SK-N-SH (cell line): ENCODE measurements at regions not wholly inside any gene's neighbourhood (a gene's known extent, or its start where the extent isn't known, plus 50 kb on each side); places are given as distances from the start of the nearest gene placed in this dataset.

Source experiments
- EP300 ChIP-seq, 2 experiments: IDR thresholded peaks; 2 replicates each; pipeline versions ENCODE4 v1.4.0 to v1.6.1; 2012; ENCODE audit warnings: borderline replicate concordance in 1 of 2, low read depth in 1 of 2, low read length in 1 of 2
- FOXJ3 ChIP-seq: sonication (generic); formaldehyde crosslinking; IDR thresholded peaks from 2 replicates; pipeline ENCODE4 v1.5.1; 2020; ENCODE audit warnings: mild to moderate bottlenecking, missing genetic modification reagents
- NRF1 ChIP-seq: IDR thresholded peaks from 2 replicates; pipeline ENCODE4 v1.6.1; 2012; ENCODE audit warnings: low read depth, mild to moderate bottlenecking, low read length
- POLR2AphosphoS5 ChIP-seq: IDR thresholded peaks from 2 replicates; pipeline ENCODE4 v1.6.1; 2012; ENCODE audit warnings: low read depth, low read length
- RFX5 ChIP-seq: IDR thresholded peaks from 2 replicates; pipeline ENCODE4 v1.6.1; 2012; ENCODE audit warnings: mild to moderate bottlenecking, improper control_type of control experiment, low read length
- RXRA ChIP-seq: IDR thresholded peaks from 2 replicates; pipeline ENCODE4 v1.4.0; 2012; ENCODE audit warnings: low read depth, mild to moderate bottlenecking, borderline replicate concordance
- SIN3A ChIP-seq: IDR thresholded peaks from 2 replicates; pipeline ENCODE4 v1.6.1; 2012; ENCODE audit warnings: low read depth, mild to moderate bottlenecking, low read length, moderate library complexity, borderline replicate concordance
- TAF1 ChIP-seq: IDR thresholded peaks from 2 replicates; pipeline ENCODE4 v1.6.1; 2012; ENCODE audit warnings: low read depth, mild to moderate bottlenecking, low read length, moderate library complexity, borderline replicate concordance
- TF ChIP-seq, protein P1 (sequence below): IDR thresholded peaks from 2 replicates; pipeline ENCODE4 v1.4.0; 2012; ENCODE audit warnings: low read depth
- TF ChIP-seq, protein P2 (sequence below): fragments of 200-600 bp; sonication (generic); IDR thresholded peaks from 2 replicates; pipeline ENCODE4 v1.6.1; 2017; ENCODE audit warnings: antibody characterized with exemption, mild to moderate bottlenecking, moderate library complexity
- TF ChIP-seq, protein P3 (sequence below): IDR thresholded peaks from 2 replicates; pipeline ENCODE4 v1.6.1; 2012; ENCODE audit warnings: mild to moderate bottlenecking, low read depth, low read length, moderate library complexity

DNA sequence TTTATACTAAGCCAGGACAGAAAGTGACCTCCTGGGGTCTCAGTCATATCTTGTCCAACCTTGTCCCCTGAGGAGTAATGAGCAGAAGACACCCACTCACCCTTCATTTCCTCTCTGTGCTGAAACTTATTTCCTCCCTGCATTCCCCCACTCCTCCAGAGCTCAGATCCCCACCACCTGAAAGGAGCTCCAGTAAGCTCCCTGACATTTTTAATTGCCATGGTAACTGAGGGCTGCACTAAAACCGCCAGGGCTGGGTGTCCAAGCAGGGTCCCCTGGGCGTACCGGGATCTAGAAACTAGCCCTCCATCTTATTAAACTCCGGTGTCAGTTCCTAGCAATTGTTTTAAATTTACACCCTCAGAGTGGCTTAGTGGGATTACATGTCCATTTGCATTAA, 393.3 kb upstream of the HNRNPA3 start:
- TF ChIP-seq RXRA (no peak), TAF1 (no peak), POLR2AphosphoS5 (no peak), SIN3A (no peak), NRF1 (no peak), EP300 (IDR thresholded peaks at IDR 0.05; ENCODE audit: borderline replicate concordance in 1 of 2, low read depth in 1 of 2, low read length in 1 of 2) (no peak), FOXJ3 (CRISPR knock-in tag) (no peak), RFX5 (no peak)
- TF ChIP-seq, protein P1, sequence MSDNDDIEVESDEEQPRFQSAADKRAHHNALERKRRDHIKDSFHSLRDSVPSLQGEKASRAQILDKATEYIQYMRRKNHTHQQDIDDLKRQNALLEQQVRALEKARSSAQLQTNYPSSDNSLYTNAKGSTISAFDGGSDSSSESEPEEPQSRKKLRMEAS = no peak
- TF ChIP-seq, protein P2, sequence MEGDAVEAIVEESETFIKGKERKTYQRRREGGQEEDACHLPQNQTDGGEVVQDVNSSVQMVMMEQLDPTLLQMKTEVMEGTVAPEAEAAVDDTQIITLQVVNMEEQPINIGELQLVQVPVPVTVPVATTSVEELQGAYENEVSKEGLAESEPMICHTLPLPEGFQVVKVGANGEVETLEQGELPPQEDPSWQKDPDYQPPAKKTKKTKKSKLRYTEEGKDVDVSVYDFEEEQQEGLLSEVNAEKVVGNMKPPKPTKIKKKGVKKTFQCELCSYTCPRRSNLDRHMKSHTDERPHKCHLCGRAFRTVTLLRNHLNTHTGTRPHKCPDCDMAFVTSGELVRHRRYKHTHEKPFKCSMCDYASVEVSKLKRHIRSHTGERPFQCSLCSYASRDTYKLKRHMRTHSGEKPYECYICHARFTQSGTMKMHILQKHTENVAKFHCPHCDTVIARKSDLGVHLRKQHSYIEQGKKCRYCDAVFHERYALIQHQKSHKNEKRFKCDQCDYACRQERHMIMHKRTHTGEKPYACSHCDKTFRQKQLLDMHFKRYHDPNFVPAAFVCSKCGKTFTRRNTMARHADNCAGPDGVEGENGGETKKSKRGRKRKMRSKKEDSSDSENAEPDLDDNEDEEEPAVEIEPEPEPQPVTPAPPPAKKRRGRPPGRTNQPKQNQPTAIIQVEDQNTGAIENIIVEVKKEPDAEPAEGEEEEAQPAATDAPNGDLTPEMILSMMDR = no peak
- TF ChIP-seq, protein P3, sequence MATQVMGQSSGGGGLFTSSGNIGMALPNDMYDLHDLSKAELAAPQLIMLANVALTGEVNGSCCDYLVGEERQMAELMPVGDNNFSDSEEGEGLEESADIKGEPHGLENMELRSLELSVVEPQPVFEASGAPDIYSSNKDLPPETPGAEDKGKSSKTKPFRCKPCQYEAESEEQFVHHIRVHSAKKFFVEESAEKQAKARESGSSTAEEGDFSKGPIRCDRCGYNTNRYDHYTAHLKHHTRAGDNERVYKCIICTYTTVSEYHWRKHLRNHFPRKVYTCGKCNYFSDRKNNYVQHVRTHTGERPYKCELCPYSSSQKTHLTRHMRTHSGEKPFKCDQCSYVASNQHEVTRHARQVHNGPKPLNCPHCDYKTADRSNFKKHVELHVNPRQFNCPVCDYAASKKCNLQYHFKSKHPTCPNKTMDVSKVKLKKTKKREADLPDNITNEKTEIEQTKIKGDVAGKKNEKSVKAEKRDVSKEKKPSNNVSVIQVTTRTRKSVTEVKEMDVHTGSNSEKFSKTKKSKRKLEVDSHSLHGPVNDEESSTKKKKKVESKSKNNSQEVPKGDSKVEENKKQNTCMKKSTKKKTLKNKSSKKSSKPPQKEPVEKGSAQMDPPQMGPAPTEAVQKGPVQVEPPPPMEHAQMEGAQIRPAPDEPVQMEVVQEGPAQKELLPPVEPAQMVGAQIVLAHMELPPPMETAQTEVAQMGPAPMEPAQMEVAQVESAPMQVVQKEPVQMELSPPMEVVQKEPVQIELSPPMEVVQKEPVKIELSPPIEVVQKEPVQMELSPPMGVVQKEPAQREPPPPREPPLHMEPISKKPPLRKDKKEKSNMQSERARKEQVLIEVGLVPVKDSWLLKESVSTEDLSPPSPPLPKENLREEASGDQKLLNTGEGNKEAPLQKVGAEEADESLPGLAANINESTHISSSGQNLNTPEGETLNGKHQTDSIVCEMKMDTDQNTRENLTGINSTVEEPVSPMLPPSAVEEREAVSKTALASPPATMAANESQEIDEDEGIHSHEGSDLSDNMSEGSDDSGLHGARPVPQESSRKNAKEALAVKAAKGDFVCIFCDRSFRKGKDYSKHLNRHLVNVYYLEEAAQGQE = no peak
